Activated T-helper 2 cell treated with anti-CD3 and anti-CD28 coated beads, Interferon-gamma antibody, Interleukin-2, Interleukin-4, amounts not matched to agents 10 μg/mL and 5 μg/mL and 100 μg/mL, durations not matched to agents 14 hours and 24 hours and 36 hours (primary cell): ENCODE measurements at regions not wholly inside any gene's neighbourhood (a gene's known extent, or its start where the extent isn't known, plus 50 kb on each side); places are given as distances from the start of the nearest gene placed in this dataset.
"Not testable (repeated sequence)": the region's sequence is repeated elsewhere in the genome, so short reads cannot be mapped to it uniquely, and the experiment has no call there.

Experiments used
- DNase-seq: peaks from one replicate; pipeline ENCODE4 v3.0.0; 2021; ENCODE audit warnings: low spot score
- H3K27ac Mint-ChIP-seq: one replicate; pipeline ENCODE4 v1.8.0; 2021; ENCODE audit warnings: mixed read lengths
- H3K27me3 Mint-ChIP-seq: one replicate; pipeline ENCODE4 v1.8.0; 2021; ENCODE audit warnings: low read depth, mixed read lengths
- H3K36me3 Mint-ChIP-seq: one replicate; pipeline ENCODE4 v1.8.0; 2021; ENCODE audit warnings: low read depth, mixed read lengths
- H3K4me1 Mint-ChIP-seq: one replicate; pipeline ENCODE4 v1.8.0; 2021; ENCODE audit warnings: low read depth, mixed read lengths
- H3K4me3 Mint-ChIP-seq: one replicate; pipeline ENCODE4 v1.8.0; 2021; ENCODE audit warnings: low read depth, mild to moderate bottlenecking, moderate library complexity, mixed read lengths
- H3K9me3 Mint-ChIP-seq: one replicate; pipeline ENCODE4 v1.8.0; 2021; ENCODE audit warnings: mixed read lengths
- intact Hi-C: fragments of 100-400 bp; cut with micrococcal nuclease; formaldehyde crosslinking; loops from one replicate; pipeline ENCODE4 v1.15.1; 2023

DNA sequence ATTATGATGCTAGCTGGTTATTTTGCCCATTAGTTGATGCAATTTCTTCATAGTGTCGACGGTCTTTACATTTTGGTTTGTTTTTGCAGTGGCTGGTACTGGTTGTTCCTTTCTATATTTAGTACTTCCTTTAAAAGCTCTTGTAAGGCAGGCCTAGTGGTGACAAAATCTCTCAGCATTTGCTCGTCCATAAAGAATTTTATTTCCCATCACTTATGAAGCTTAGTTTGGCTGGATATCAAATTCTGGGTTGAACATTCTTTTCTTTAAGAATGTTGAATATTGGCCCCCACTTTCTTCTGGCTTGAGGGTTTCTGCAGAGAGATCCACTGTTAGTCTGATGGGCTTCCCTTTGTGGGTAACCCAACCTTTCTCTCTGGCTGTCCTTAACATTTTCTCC is 219.8 kb upstream of the VLDLR start:
- H3K4me3 Mint-ChIP-seq, H3K4me1 Mint-ChIP-seq, H3K27ac Mint-ChIP-seq, H3K27me3 Mint-ChIP-seq, DNase-seq, H3K9me3 Mint-ChIP-seq, intact Hi-C loops, H3K36me3 Mint-ChIP-seq: not testable (repeated sequence)

DNA sequence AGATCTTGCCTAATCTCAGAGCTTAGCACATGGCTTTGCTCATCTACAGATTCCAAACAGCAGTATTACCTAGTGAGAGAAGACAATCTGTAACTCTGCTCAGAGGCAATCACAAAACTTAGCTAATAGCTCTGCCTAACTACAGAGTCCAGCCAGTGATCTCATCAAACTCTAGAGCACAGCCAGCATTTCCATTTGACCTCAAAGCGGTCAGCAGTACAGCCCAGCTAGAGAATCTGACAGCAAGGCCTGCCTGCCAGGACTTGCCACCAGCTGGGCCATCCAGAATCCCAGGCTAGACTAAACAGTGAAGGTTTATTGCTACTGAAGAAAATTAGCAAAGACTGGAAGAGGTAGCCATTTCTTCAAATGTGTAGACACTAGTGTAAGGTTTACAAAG is 217.9 kb upstream of the VLDLR start:
- Mint-ChIP-seq H3K27me3 (no peaks in the 10 kb centered on the region), H3K9me3 (no peaks in the 10 kb centered on the region), H3K4me1 (no peaks in the 10 kb centered on the region), H3K36me3 (no peaks in the 10 kb centered on the region), H3K27ac (no peak overlapping the region), H3K4me3 (no peak overlapping the region)
- DNase-seq = no peak
- intact Hi-C loops = no loop called here

DNA sequence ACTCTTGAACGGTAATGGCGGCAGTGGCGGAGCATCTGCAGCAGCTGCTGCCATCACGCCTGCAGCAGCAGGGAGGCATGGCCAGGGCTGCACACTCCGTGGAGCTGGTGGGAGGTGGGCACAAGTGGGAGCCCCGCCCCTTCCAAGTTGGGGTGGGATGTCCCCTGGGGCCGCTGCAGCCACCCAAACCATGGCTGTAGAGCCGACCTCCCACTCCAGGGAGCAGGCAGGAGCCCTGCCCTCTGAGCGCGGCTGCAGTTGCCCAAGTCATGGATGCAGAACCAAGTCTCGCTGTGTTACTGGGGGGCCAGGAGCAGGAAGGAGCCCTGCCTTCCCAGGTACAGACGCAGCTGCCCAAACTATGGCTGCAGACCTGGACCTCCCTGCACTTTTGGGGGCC is 215.3 kb upstream of the VLDLR start:
- H3K4me1 Mint-ChIP-seq = no peaks in the 10 kb centered on the region
- H3K27ac Mint-ChIP-seq = no peak overlapping the region
- H3K27me3 Mint-ChIP-seq = no peaks in the 10 kb centered on the region
- H3K4me3 Mint-ChIP-seq = no peak overlapping the region
- intact Hi-C loops = no loop called here
- DNase-seq = no peak
- no peaks in the 10 kb centered on the region for H3K36me3 Mint-ChIP-seq
- no peaks in the 10 kb centered on the region for H3K9me3 Mint-ChIP-seq

DNA sequence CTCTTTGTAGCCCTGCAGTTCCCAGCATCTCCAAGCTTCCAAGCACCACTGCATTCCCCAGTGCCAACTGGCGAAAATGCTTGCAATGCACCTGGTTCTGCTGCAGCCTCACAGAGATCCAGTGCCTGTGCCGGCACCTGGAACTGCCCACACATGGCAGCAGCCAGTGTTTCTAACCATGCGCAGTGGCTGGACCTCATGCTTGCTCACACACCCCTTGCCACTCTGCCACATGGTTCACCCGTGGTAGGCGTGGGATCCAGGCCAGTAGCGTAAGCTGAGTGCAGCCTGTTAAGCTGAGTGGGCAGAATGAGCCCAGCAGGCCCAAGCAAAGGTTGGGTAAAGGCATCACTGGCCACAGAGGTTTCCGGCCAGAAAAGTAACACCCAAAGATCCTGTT is 214.1 kb upstream of the VLDLR start:
- intact Hi-C loops = no loop called here
- no peak overlapping the region for H3K27ac Mint-ChIP-seq
- H3K36me3 Mint-ChIP-seq = no peaks in the 10 kb centered on the region
- no peak overlapping the region for H3K4me3 Mint-ChIP-seq
- H3K4me1 Mint-ChIP-seq = no peaks in the 10 kb centered on the region
- H3K9me3 Mint-ChIP-seq = no peaks in the 10 kb centered on the region
- no peak for DNase-seq
- no peaks in the 10 kb centered on the region for H3K27me3 Mint-ChIP-seq

DNA sequence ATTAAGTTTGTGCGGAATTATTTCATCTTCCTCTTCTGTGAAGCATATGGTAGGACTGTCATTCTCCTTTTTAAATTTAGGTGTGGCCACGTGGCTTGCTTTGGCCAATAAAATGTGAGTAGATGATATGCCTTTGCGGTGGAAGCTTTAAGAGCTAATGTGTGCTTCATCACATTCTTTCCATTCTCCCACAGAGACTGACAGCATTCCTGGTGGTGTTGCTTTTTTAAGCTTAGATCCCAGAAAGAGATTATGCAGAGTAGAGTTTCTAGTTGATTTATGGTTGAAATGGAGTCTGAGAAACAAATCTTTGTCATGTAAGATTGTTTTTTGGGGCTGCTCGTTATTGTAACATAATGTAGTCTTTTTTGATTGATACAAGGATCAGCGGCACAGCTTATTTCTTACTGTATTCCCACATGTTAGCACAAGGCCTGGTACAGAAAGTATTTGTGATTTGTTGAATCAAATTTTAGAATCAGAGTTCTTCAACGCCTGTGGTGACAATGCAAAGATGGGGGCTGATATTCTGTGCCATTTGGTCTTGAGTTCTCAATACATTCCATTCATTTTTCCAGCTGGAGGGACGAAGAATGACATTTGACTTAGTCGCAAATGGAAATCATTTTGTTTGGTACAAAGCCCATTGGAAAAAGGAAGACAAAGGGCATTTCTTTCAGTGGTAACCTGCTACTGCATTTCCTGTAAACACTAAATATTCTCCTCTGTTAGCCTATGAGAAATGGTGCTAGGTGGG is 209.9 kb upstream of the VLDLR start:
- H3K27me3 Mint-ChIP-seq = no peaks in the 10 kb centered on the region
- intact Hi-C loops = no loop called here

DNA sequence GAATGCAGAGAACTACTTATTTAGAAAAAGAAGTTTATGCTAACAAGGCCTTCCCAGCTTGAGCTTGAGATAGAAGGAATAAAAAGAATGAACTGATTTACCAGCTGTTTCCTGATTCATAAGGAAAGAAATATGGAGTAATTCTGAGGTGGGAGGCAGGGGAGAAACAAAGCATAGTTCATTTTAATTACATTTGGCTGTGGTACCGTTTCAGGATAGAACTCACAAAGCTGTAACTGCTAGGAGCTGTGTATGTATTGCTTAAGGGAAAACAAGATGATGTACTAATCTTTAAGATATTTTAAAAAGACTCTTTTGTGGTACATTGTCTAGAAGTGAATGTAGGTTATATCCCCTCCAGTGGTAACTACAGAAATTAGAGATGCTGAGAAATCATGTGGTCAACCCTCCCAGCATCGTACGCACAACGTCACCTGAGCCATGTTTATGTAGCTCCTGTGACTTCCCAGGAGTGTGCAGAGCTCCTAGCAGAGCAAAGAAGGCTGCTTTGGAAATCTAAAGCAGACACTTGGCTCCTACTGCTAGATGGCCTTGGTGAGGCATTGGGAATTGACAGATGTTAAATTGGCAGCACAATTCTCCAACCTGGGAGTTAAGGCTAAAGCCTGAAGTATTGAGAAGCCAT is 208.3 kb upstream of the VLDLR start:
- Mint-ChIP-seq H3K27me3 (peaks cover 1% of the 10 kb centered on the region), H3K27ac (no peak overlapping the region), H3K9me3 (no peaks in the 10 kb centered on the region), H3K4me3 (no peak overlapping the region), H3K4me1 (no peaks in the 10 kb centered on the region), H3K36me3 (no peaks in the 10 kb centered on the region)
- intact Hi-C loops = no loop called here
- no peak for DNase-seq

More for the DNA sequence above, 209.9 kb upstream of the VLDLR start:
- Mint-ChIP-seq H3K4me3 (no peak overlapping the region), H3K4me1 (no peaks in the 10 kb centered on the region), H3K36me3 (no peaks in the 10 kb centered on the region), H3K9me3 (no peaks in the 10 kb centered on the region), H3K27ac (no peak overlapping the region)
- DNase-seq = no peak

DNA sequence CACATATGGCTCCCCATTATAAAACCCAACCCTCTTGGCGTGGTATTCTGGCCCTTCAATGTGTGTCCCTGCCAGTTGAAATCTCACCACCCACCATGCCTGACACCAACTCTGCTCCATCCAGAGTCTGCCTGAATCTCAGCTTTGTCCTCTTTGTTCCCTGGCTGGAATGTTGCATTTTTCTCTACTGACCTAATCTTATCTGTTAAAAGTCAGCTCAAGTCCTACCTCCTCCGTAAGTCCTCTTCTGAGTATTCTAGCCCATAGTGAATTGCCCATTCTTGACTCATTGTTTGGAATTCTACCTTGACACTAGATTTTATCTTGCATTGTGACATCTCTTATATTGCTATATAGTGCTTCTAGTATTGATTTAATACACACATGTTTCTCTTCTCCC is 207.1 kb upstream of the VLDLR start:
- no peak for DNase-seq
- Mint-ChIP-seq H3K9me3 (no peaks in the 10 kb centered on the region), H3K4me3 (no peak overlapping the region), H3K36me3 (no peaks in the 10 kb centered on the region), H3K27me3 (peaks cover 1% of the 10 kb centered on the region), H3K4me1 (no peaks in the 10 kb centered on the region), H3K27ac (no peak overlapping the region)
- intact Hi-C loops = no loop called here

DNA sequence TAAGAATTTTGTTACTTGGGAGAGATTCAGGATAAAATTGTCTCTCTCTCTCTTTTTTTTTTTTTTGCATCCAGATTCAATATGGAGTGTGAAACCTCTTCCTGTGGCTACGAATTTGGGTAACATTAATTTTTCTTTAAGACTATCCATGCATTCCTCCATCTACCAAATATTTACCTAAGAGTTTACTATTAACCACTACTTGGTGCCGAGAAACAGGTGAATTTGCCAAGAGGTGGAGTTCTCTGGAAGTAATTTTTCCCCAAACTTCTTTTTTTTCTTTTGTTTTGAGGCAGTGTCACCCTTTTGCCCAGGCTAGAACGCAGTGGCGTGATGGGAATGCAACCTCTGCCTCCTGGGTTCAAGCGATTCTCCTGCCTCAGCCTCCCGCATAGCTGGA is 206.3 kb upstream of the VLDLR start:
- Mint-ChIP-seq H3K4me1 (no peaks in the 10 kb centered on the region), H3K4me3 (no peak overlapping the region), H3K9me3 (no peaks in the 10 kb centered on the region), H3K27me3 (peaks cover 1% of the 10 kb centered on the region), H3K27ac (no peak overlapping the region), H3K36me3 (no peaks in the 10 kb centered on the region)
- DNase-seq = no peak
- intact Hi-C loops = no loop called here

DNA sequence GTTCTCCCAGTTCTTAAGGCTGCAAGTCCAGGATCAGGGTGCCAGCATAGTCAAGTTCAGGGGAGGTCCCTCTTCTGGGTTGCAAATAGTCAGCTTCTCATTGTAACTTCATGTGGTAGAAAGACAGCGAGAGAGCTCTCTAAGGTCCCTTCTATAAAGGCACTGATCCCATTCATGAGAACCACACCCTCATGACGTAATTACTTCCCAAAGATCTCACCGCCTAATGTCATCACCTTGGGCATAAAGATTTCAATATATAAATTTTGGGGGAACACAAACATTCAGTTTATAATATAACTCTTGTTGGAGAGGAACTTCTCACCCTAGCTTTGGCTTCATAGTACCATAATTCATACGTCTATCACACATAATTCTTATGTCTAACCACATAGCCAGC is 203.9 kb upstream of the VLDLR start:
- no peak for DNase-seq
- H3K9me3 Mint-ChIP-seq = no peaks in the 10 kb centered on the region
- H3K27me3 Mint-ChIP-seq = peaks cover 1% of the 10 kb centered on the region
- H3K4me3 Mint-ChIP-seq = no peak overlapping the region
- intact Hi-C loops = no loop called here
- H3K4me1 Mint-ChIP-seq = no peaks in the 10 kb centered on the region
- H3K36me3 Mint-ChIP-seq = no peaks in the 10 kb centered on the region
- no peak overlapping the region for H3K27ac Mint-ChIP-seq

DNA sequence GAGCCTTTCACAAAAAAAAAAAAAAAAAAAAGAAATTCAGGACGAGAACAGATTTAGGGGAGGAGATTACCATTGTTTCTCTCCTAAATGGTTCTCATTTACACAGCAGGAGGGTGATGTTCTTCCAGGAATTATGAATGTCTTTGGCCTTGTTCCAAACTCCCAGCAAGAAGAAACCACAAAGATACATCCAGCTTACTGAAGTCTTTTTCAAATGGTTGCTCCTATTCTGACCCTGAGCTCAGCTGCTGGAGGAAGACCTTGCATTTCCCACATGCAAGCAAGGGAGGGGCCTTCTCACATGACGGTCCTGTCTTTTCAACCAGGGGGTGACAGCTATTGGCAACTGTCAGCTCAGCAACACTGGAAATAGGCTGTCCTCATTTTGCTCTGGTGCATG is 203.0 kb upstream of the VLDLR start:
- no peak overlapping the region for H3K4me3 Mint-ChIP-seq
- no peaks in the 10 kb centered on the region for H3K4me1 Mint-ChIP-seq
- intact Hi-C loops = no loop called here
- no peaks in the 10 kb centered on the region for H3K36me3 Mint-ChIP-seq
- H3K27me3 Mint-ChIP-seq = peaks cover 1% of the 10 kb centered on the region
- H3K27ac Mint-ChIP-seq = no peak overlapping the region
- DNase-seq = no peak
- no peaks in the 10 kb centered on the region for H3K9me3 Mint-ChIP-seq

DNA sequence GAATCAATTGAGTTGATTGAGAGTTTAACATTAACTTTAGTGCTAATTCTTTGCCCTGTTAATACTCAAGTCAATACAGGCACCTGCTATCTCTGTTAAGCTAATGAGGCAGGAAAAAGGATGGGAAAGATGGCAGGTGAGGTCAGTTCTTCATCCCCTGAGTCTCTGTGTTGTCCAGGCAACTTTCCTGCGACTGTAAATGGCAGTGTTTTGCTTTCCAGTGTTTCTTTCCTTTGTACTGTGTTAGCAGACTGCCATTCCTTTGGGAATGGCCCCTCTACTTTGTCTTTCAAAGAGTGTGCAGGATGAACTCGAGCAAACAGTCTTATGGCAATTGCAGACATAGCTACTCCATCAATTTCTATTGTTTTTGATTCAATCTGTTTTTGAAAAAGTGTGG is 202.2 kb upstream of the VLDLR start:
- Mint-ChIP-seq H3K27ac (no peak overlapping the region), H3K27me3 (peaks cover 1% of the 10 kb centered on the region), H3K4me1 (no peaks in the 10 kb centered on the region), H3K36me3 (no peaks in the 10 kb centered on the region), H3K4me3 (no peak overlapping the region), H3K9me3 (no peaks in the 10 kb centered on the region)
- no peak for DNase-seq
- intact Hi-C loops = no loop called here

DNA sequence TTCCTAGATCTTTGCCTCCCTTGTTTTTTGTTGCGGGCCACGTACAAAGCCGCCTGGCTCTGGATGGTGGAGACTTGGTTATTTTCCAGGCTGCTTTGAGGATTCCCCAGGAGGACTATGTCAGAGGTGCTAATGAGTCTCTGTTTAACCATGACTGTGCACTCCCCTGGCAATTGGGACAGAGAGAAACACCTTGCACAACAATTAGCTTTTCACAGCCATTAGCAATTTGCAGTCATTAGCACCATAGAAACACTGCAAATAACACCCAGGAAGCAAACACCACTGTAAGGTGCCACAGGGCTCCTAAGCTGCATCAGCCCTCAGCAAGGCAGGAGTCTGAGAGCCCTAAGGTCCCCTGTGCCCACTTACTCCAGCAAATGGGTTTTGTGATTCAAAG is 201.0 kb upstream of the VLDLR start:
- H3K4me1 Mint-ChIP-seq = no peaks in the 10 kb centered on the region
- intact Hi-C loops = no loop called here

DNA sequence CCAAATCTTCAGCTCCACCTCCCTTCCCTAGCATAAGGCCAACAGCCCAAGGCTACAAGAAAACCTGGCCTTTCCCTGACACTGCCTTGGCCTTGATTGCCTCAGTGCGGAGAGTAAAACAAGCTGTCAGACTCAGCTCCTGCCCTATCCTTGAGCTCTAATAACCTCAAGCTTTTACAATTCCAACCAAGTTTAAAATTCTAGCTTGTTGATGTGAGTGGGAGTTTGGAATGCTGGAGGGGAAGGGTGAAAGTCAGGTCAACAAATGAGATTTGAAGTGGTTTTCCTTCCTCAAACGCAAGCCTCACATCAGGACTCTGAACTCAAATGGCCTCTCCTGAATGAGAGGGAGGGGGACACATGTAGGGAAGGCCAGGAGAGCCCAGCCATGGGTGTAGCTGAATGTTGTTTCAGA is 197.0 kb upstream of the VLDLR start:
- Mint-ChIP-seq H3K27ac (no peak overlapping the region), H3K4me3 (no peak overlapping the region)
- intact Hi-C loops = no loop called here

More for the DNA sequence above, 201.0 kb upstream of the VLDLR start:
- H3K27ac Mint-ChIP-seq = no peak overlapping the region
- H3K36me3 Mint-ChIP-seq = no peaks in the 10 kb centered on the region
- H3K27me3 Mint-ChIP-seq = peaks cover 1% of the 10 kb centered on the region
- no peaks in the 10 kb centered on the region for H3K9me3 Mint-ChIP-seq
- no peak overlapping the region for H3K4me3 Mint-ChIP-seq
- DNase-seq = no peak

More for the DNA sequence above, 197.0 kb upstream of the VLDLR start:
- DNase-seq = no peak
- Mint-ChIP-seq H3K9me3 (no peaks in the 10 kb centered on the region), H3K4me1 (no peaks in the 10 kb centered on the region), H3K27me3 (no peaks in the 10 kb centered on the region), H3K36me3 (no peaks in the 10 kb centered on the region)
